ENCODE measurements at regions not wholly inside any gene's neighbourhood (a gene's known extent, or its start where the extent isn't known, plus 50 kb on each side); places are given as distances from the start of the nearest gene placed in this dataset.

DNA sequence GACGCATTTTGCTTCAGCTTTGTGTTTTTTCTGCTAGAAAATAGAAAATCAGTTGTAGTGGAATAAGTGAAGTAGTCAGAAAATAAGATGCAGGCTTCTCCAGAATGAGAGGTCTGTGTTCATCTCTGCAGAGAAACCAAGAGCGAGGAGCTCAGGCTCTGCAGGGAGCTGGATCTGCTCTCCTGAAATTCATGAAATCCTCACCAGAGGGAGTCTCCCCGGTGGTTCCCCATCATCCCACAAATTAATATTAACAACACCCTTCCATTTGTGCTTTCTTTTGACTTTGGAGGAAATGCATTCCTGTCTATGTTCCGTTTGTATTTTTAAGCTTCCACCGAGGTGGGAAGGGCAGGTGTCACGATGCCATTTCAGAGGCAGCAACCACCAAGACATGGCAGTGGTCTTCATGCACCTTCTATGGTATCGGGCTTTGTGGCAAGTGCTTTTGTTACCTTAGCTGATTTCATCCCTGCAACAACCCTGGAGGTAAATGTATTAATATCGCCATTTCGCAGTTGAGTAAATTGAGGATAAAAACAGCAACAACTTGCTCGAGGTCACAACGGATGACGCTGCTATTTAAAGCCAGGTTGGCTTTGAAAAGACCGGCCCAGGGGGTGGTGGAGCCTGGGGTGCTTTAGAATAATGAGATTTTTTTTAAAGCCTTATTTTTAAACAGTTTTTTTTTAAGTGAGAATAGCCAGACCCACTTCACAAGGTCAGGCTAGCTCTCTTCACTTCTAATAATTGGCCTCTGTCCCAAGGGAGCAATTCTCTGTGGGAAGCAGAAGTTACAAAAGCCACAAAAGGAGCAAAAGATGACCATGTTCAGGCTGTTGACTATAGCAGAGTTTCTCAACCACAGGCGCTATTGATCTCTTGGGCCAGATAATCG is 367.6 kb upstream of the ERCC4 start:
- TF ChIP-seq REST (IDR thresholded peaks at IDR 0.05; ENCODE audit: low read depth, low read length) = no peak
- TF ChIP-seq, protein P1, sequence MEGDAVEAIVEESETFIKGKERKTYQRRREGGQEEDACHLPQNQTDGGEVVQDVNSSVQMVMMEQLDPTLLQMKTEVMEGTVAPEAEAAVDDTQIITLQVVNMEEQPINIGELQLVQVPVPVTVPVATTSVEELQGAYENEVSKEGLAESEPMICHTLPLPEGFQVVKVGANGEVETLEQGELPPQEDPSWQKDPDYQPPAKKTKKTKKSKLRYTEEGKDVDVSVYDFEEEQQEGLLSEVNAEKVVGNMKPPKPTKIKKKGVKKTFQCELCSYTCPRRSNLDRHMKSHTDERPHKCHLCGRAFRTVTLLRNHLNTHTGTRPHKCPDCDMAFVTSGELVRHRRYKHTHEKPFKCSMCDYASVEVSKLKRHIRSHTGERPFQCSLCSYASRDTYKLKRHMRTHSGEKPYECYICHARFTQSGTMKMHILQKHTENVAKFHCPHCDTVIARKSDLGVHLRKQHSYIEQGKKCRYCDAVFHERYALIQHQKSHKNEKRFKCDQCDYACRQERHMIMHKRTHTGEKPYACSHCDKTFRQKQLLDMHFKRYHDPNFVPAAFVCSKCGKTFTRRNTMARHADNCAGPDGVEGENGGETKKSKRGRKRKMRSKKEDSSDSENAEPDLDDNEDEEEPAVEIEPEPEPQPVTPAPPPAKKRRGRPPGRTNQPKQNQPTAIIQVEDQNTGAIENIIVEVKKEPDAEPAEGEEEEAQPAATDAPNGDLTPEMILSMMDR (IDR thresholded peaks at IDR 0.05) = no peak
- no peak for TF ChIP-seq ELF1 (IDR thresholded peaks at IDR 0.05)
- TF ChIP-seq NRF1 (IDR thresholded peaks at IDR 0.05; ENCODE audit: low read depth, low read length) = no peak
- no peak for TF ChIP-seq SIN3A (IDR thresholded peaks at IDR 0.05; ENCODE audit: borderline replicate concordance, low read depth, low read length)
- no peak for TF ChIP-seq MXI1 (IDR thresholded peaks at IDR 0.05; ENCODE audit: low read depth, low read length)
- no peak for TF ChIP-seq TCF12 (IDR thresholded peaks at IDR 0.05)
- no peak for TF ChIP-seq RFX5 (IDR thresholded peaks at IDR 0.05; ENCODE audit: low read length)
- no peak for TF ChIP-seq FOXJ3 (CRISPR knock-in tag; IDR thresholded peaks at IDR 0.05)
- no peak for TF ChIP-seq YY1 (IDR thresholded peaks at IDR 0.05; ENCODE audit: low read depth)
- no peak for TF ChIP-seq USF2 (IDR thresholded peaks at IDR 0.05; ENCODE audit: borderline replicate concordance, low read depth, low read length)

Measured in SK-N-SH (cell line).